HEK293T (cell line): ENCODE measurements at regions not wholly inside any gene's neighbourhood (a gene's known extent, or its start where the extent isn't known, plus 50 kb on each side); places are given as distances from the start of the nearest gene placed in this dataset.

ENCODE experiments used
- FOXA1 ChIP-seq: fragments of 450-650 bp; IDR thresholded peaks from 2 replicates; pipeline ENCODE4 v1.6.1; 2016; ENCODE audit warnings: mild to moderate bottlenecking
- FOXM1 ChIP-seq: fragments of 450-650 bp; IDR thresholded peaks from 2 replicates; pipeline ENCODE4 v1.6.1; 2017; ENCODE audit warnings: mild to moderate bottlenecking, borderline replicate concordance
- SP1 ChIP-seq: fragments of 450-650 bp; IDR thresholded peaks from 2 replicates; pipeline ENCODE4 v1.6.1; 2017
- SUZ12 ChIP-seq: fragments of 450-650 bp; IDR thresholded peaks from 2 replicates; pipeline ENCODE4 v1.6.1; 2016; ENCODE audit warnings: mild to moderate bottlenecking
- TF ChIP-seq, protein P1 (sequence below): fragments of 450-650 bp; IDR thresholded peaks from 2 replicates; pipeline ENCODE4 v1.6.1; 2016

DNA sequence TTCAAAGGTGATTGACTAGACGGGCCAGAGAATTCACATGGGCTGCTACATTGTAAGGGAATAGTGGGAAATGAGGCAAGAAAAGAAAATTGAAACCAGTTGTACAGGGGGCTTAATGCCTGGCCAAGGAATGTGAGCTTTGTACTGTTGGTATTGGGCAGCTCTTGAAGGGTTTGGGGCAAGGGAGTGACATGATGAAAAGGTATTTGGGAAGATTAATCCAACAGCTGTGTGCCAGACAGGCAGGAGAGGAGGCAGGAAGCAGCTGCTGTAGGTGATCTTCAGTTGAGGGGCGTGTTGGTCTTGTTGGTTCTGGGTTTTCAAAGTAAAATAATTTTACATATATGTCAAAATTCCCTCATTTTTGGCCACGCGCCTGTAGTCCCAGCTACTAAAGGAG, 384.5 kb upstream of the TENM3 start:
- TF ChIP-seq, protein P1, sequence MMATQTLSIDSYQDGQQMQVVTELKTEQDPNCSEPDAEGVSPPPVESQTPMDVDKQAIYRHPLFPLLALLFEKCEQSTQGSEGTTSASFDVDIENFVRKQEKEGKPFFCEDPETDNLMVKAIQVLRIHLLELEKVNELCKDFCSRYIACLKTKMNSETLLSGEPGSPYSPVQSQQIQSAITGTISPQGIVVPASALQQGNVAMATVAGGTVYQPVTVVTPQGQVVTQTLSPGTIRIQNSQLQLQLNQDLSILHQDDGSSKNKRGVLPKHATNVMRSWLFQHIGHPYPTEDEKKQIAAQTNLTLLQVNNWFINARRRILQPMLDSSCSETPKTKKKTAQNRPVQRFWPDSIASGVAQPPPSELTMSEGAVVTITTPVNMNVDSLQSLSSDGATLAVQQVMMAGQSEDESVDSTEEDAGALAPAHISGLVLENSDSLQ = no peak
- no peak for TF ChIP-seq SUZ12
- no peak for TF ChIP-seq FOXM1
- TF ChIP-seq SP1 = no peak
- TF ChIP-seq FOXA1 = no peak
